Natural killer cell (primary cell): ENCODE measurements at regions not wholly inside any gene's neighbourhood (a gene's known extent, or its start where the extent isn't known, plus 50 kb on each side); places are given as distances from the start of the nearest gene placed in this dataset.

Experiments used
- ATAC-seq, 3 donors: fragments of 150-1000 bp in 2 of 3; fragments of 200-7000 bp in 1 of 3; cut with Tn5 transposase; 1 replicate in 1 of 3; 2 replicates in 2 of 3; pipeline ENCODE4 v1.10.0; 2021; ENCODE audit warnings: mild to moderate bottlenecking in 2 of 3, moderate library complexity in 2 of 3
- DNase-seq, 2 donors: peaks; one replicate each; pipeline versions ENCODE4 v3.0.0 to v3.0.0-alpha.2; 2013 to 2021; ENCODE audit warnings: mixed read lengths in 1 of 2
- H3K27ac ChIP-seq: one replicate; pipeline ENCODE4 v1.5.1; 2013; ENCODE audit warnings: mild to moderate bottlenecking, low read length
- H3K27me3 ChIP-seq: one replicate; pipeline ENCODE4 v1.6.1; 2013; ENCODE audit warnings: low read length; ENCODE audit not compliant: control insufficient read depth, insufficient read depth
- H3K36me3 ChIP-seq: one replicate; pipeline ENCODE4 v1.6.1; 2013; ENCODE audit warnings: low read length; ENCODE audit not compliant: control insufficient read depth, insufficient read depth
- H3K4me1 ChIP-seq: one replicate; pipeline ENCODE4 v1.6.1; 2013; ENCODE audit warnings: low read length; ENCODE audit not compliant: control insufficient read depth, insufficient read depth
- H3K4me3 ChIP-seq: one replicate; pipeline ENCODE4 v1.5.1; 2013; ENCODE audit warnings: low read length
- H3K9me3 ChIP-seq: one replicate; pipeline ENCODE4 v1.6.1; 2013; ENCODE audit warnings: low read length; ENCODE audit not compliant: control insufficient read depth, insufficient read depth
- H3K27ac Mint-ChIP-seq, 2 donors: one replicate each; pipeline ENCODE4 v1.8.0; 2022; ENCODE audit warnings: mild to moderate bottlenecking in 2 of 2, mixed read lengths in 2 of 2, moderate library complexity in 1 of 2
- H3K27me3 Mint-ChIP-seq, 2 donors: one replicate each; pipeline ENCODE4 v1.8.0; 2022; ENCODE audit warnings: low read depth in 2 of 2, mixed read lengths in 2 of 2
- H3K36me3 Mint-ChIP-seq: one replicate; pipeline ENCODE4 v1.8.0; 2022; ENCODE audit warnings: mixed read lengths
- H3K4me1 Mint-ChIP-seq, 2 donors: one replicate each; pipeline ENCODE4 v1.8.0; 2022; ENCODE audit warnings: mixed read lengths in 2 of 2
- H3K4me3 Mint-ChIP-seq: one replicate; pipeline ENCODE4 v1.8.0; 2022; ENCODE audit warnings: mild to moderate bottlenecking, moderate library complexity, mixed read lengths
- H3K9me3 Mint-ChIP-seq, 2 donors: one replicate each; pipeline ENCODE4 v1.8.0; 2022; ENCODE audit warnings: mixed read lengths in 2 of 2
- WGBS: methylation state at CpG from one replicate; pipeline ENCODE4 v1.1.7; 2013; ENCODE audit warnings: missing lambda C conversion rate; ENCODE audit not compliant: insufficient coverage; 5-methylcytosine and 5-hydroxymethylcytosine counted together
- intact Hi-C: fragments of 100-400 bp; cut with micrococcal nuclease; formaldehyde crosslinking; loops from one replicate; pipeline ENCODE4 v1.14.2; 2022
- TF ChIP-seq, protein P1 (sequence below): fragments of 200-600 bp; IDR thresholded peaks from one replicate; pipeline ENCODE4 v1.8.0; 2022; ENCODE audit warnings: antibody characterized with exemption

DNA sequence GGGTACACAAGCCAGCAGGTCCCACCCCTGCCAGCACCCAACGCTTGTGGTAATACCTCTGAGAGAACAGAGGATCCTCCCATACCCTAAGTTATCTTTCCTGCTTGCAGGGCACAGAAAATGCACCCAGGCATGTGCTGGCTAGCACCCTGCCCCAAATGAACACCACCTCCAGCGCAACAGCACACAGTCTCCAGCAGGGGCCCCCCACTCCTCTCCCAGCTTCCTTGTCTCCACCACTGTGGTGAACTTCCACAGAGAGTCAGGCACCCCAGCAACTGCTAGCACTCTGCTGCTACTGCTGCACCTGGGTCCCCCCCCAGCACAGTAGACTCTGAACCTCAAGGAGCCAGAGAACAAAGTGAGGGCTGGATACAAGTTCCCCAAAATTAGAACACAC is 216.8 kb upstream of the CNTNAP5 start:
- ATAC-seq (no peak), DNase-seq (no peak)
- Mint-ChIP-seq H3K27me3 (no peaks in the 10 kb centered on the region), H3K9me3 (peaks cover 23 to 35% of the 10 kb centered on the region in 2 donors), H3K27ac (no peak overlapping the region), H3K4me1 (no peaks in the 10 kb centered on the region), H3K4me3 (no peak overlapping the region), H3K36me3 (peaks cover 22% of the 10 kb centered on the region)
- no peak overlapping the region for H3K27ac ChIP-seq
- intact Hi-C loops: no loop called here
- no peaks in the 10 kb centered on the region for H3K36me3 ChIP-seq
- 88% methylated on average over 2 of the region's 2 CpGs for WGBS
- no peaks in the 10 kb centered on the region for H3K27me3 ChIP-seq
- TF ChIP-seq, protein P1, sequence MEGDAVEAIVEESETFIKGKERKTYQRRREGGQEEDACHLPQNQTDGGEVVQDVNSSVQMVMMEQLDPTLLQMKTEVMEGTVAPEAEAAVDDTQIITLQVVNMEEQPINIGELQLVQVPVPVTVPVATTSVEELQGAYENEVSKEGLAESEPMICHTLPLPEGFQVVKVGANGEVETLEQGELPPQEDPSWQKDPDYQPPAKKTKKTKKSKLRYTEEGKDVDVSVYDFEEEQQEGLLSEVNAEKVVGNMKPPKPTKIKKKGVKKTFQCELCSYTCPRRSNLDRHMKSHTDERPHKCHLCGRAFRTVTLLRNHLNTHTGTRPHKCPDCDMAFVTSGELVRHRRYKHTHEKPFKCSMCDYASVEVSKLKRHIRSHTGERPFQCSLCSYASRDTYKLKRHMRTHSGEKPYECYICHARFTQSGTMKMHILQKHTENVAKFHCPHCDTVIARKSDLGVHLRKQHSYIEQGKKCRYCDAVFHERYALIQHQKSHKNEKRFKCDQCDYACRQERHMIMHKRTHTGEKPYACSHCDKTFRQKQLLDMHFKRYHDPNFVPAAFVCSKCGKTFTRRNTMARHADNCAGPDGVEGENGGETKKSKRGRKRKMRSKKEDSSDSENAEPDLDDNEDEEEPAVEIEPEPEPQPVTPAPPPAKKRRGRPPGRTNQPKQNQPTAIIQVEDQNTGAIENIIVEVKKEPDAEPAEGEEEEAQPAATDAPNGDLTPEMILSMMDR: no peak
- H3K9me3 ChIP-seq: peaks cover 27% of the 10 kb centered on the region
- H3K4me3 ChIP-seq: no peak overlapping the region
- no peaks in the 10 kb centered on the region for H3K4me1 ChIP-seq

DNA sequence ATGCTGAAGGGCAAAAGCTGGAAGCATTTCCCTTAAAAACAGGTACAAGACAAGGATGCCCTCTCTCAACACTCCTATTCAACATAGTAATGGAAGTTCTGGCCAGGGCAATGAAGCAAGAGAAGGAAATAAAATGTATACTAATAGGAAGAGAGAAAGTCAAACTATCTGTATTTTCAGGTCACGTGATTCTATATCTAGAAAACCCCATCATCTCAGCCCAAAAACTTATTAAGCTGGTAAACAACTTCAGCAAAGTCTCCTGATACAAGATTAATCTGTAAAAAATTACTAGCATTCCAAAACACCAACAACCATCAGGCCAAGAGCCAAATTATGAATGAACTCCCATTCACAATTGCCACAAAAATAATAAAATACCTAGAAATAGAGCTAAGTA is 213.2 kb upstream of the CNTNAP5 start:
- ATAC-seq: no peak
- TF ChIP-seq, protein P1: no peak

DNA sequence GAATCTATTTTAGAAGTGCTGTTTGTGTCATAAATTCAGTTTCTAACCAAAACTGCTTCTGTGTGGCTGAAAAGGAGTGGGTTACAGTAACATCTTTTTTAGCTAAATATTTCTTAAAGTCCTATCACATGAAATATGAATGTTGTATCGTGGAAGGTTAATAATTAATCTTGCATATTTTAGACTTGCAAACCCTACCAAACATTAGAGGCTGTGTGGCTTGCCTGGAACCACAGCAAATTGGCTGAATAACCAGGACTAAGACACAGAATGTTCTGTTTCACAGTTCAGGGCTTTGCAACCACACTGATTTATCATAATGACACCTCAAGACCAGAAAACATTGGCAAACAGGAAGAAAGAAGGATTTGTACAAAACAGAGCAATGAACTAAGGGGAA is 208.9 kb upstream of the CNTNAP5 start:
- Mint-ChIP-seq H3K27me3 (no peaks in the 10 kb centered on the region), H3K27ac (no peak overlapping the region), H3K4me1 (no peaks in the 10 kb centered on the region), H3K36me3 (no peaks in the 10 kb centered on the region), H3K9me3 (peaks cover 5 to 11% of the 10 kb centered on the region in 2 donors), H3K4me3 (no peak overlapping the region)
- no peak for DNase-seq
- intact Hi-C loops: no loop called here
- Histone ChIP-seq H3K36me3 (no peaks in the 10 kb centered on the region), H3K9me3 (no peaks in the 10 kb centered on the region), H3K27ac (no peak overlapping the region), H3K4me1 (no peaks in the 10 kb centered on the region), H3K27me3 (no peaks in the 10 kb centered on the region), H3K4me3 (no peak overlapping the region)
- TF ChIP-seq, protein P1: no peak
- no peak for ATAC-seq
- WGBS: no CpG with 5 or more reads among the region's 1 CpG

More for the DNA sequence above, 213.2 kb upstream of the CNTNAP5 start:
- 100% methylated on average over 1 of the region's 1 CpG for WGBS
- Histone ChIP-seq H3K4me3 (no peak overlapping the region), H3K4me1 (no peaks in the 10 kb centered on the region), H3K27ac (no peak overlapping the region), H3K9me3 (peaks cover 13% of the 10 kb centered on the region), H3K36me3 (no peaks in the 10 kb centered on the region), H3K27me3 (no peaks in the 10 kb centered on the region)
- no peaks in the 10 kb centered on the region for H3K27me3 Mint-ChIP-seq
- H3K9me3 Mint-ChIP-seq: peaks cover 21 to 26% of the 10 kb centered on the region in 2 donors
- H3K4me1 Mint-ChIP-seq: no peaks in the 10 kb centered on the region
- H3K36me3 Mint-ChIP-seq: peaks cover 12% of the 10 kb centered on the region
- DNase-seq: no peak
- H3K27ac Mint-ChIP-seq: no peak overlapping the region
- intact Hi-C loops: no loop called here
- no peak overlapping the region for H3K4me3 Mint-ChIP-seq

DNA sequence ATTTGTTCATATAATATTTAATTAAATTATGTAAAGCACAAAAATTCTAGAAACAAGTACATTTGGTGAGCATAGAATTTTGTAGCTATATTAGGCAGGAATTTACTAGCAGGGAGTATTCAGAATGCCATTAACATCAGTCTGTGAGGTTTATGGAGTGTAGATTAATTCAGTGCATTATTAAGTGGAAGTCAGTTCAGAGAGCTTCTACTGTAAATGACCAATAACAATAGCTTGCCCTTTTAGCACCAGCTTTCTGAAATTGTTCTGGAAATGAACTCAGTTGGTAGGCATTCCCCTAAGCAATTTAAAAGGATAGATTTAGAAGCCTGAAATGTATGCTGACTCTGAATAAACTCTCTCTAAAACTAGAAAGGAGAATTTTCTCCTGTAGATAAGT is 208.2 kb upstream of the CNTNAP5 start:
- Mint-ChIP-seq H3K4me1 (no peaks in the 10 kb centered on the region), H3K4me3 (no peak overlapping the region), H3K36me3 (no peaks in the 10 kb centered on the region), H3K27me3 (no peaks in the 10 kb centered on the region), H3K9me3 (peaks cover 2 to 10% of the 10 kb centered on the region in 2 donors), H3K27ac (no peak overlapping the region)
- Histone ChIP-seq H3K4me3 (no peak overlapping the region), H3K9me3 (no peaks in the 10 kb centered on the region), H3K4me1 (no peaks in the 10 kb centered on the region), H3K27ac (no peak overlapping the region), H3K36me3 (no peaks in the 10 kb centered on the region), H3K27me3 (no peaks in the 10 kb centered on the region)
- DNase-seq (no peak), ATAC-seq (no peak)
- intact Hi-C loops: no loop called here
- TF ChIP-seq, protein P1: no peak
